ENCODE measurements at regions not wholly inside any gene's neighbourhood (a gene's known extent, or its start where the extent isn't known, plus 50 kb on each side); places are given as distances from the start of the nearest gene placed in this dataset.

GRCh38 chr7:13518738-13519137 is 470.7 kb downstream of the ETV1 start:
- TF ChIP-seq CTCF (IDR thresholded peaks at IDR 0.05; ENCODE audit: insufficient read depth, low read length), result no peak
- no peak for TF ChIP-seq POLR2AphosphoS5 (IDR thresholded peaks at IDR 0.05; ENCODE audit: low read depth)
- TF ChIP-seq SPI1 (IDR thresholded peaks at IDR 0.05; ENCODE audit: borderline replicate concordance, low read depth), result no peak
- no peak for TF ChIP-seq REST (IDR thresholded peaks at IDR 0.05; ENCODE audit: insufficient replicate concordance, low read depth)
- no peak for TF ChIP-seq GABPA (IDR thresholded peaks at IDR 0.05; ENCODE audit: low read depth)
